KMS-11 (cell line): ENCODE measurements at regions not wholly inside any gene's neighbourhood (a gene's known extent, or its start where the extent isn't known, plus 50 kb on each side); places are given as distances from the start of the nearest gene placed in this dataset.

ENCODE experiments used
- H2AFZ ChIP-seq: fragments of 200-600 bp; sonication (generic); 2 replicates; pipeline ENCODE4 v1.6.1; 2016; ENCODE audit warnings: antibody characterized with exemption, mixed run types, low read depth
- H3K27ac ChIP-seq: fragments of 200-600 bp; sonication (generic); 2 replicates; pipeline ENCODE4 v1.6.1; 2016; ENCODE audit warnings: mild to moderate bottlenecking, mixed run types
- H3K27me3 ChIP-seq: fragments of 200-600 bp; sonication (generic); 2 replicates; pipeline ENCODE4 v1.6.1; 2017; ENCODE audit warnings: mild to moderate bottlenecking, low read depth, mixed run types, moderate library complexity; ENCODE audit not compliant: insufficient read depth
- H3K36me3 ChIP-seq: fragments of 200-600 bp; sonication (generic); 2 replicates; pipeline ENCODE4 v1.6.1; 2017; ENCODE audit warnings: mild to moderate bottlenecking, mixed run types; ENCODE audit not compliant: insufficient read depth
- H3K4me1 ChIP-seq: fragments of 200-600 bp; sonication (generic); 2 replicates; pipeline ENCODE4 v1.6.1; 2016; ENCODE audit warnings: mild to moderate bottlenecking, low read depth, mixed run types; ENCODE audit not compliant: poor library complexity, severe bottlenecking
- H3K4me2 ChIP-seq: fragments of 200-600 bp; sonication (generic); 2 replicates; pipeline ENCODE4 v1.7.0; 2016; ENCODE audit warnings: mild to moderate bottlenecking, mixed run types
- H3K4me3 ChIP-seq: fragments of 200-600 bp; sonication (generic); IDR thresholded peaks from 2 replicates; pipeline ENCODE4 v1.6.1; 2017; ENCODE audit warnings: low read depth, low read length, mixed read lengths; ENCODE audit not compliant: insufficient read depth
- H3K79me2 ChIP-seq: fragments of 200-600 bp; sonication (generic); 2 replicates; pipeline ENCODE4 v1.6.1; 2016; ENCODE audit warnings: low read depth, mixed run types; ENCODE audit not compliant: insufficient read depth
- H3K9ac ChIP-seq: fragments of 200-600 bp; sonication (generic); 2 replicates; pipeline ENCODE4 v1.6.1; 2016; ENCODE audit warnings: mild to moderate bottlenecking, mixed run types
- H4K20me1 ChIP-seq: fragments of 200-600 bp; sonication (generic); 2 replicates; pipeline ENCODE4 v1.6.1; 2016; ENCODE audit warnings: mild to moderate bottlenecking, mixed run types; ENCODE audit not compliant: insufficient read depth
- TF ChIP-seq, protein P1 (sequence below): fragments of 200-600 bp; sonication (generic); conservative IDR thresholded peaks from 2 replicates; pipeline ENCODE4 v1.6.1; 2017; ENCODE audit warnings: low read depth, mild to moderate bottlenecking, antibody characterized with exemption, low read length, moderate library complexity, mixed read lengths

DNA sequence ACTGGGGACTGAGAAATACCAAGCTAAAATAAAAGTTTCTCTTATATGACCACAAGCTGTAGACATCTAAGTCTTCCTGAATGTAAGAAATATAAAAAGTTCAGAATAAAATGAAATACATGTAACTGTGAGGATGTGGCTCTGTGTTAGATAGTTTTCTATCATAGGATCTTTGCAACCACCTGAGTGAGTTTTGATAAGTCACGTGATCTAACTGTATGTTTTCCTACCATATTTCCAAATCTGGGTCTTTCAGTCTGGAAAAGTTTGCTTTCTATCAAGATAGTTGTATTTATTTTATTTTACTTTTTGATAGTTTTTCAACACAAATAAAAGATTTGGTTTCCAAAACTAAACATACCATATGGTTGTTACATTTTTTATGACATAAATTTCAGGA is 1905.8 kb upstream of the ACO1 start:
- Histone ChIP-seq H2AFZ (no peak overlapping the region), H3K27ac (no peak overlapping the region), H3K27me3 (no peaks in the 10 kb centered on the region), H3K4me3 (no peak overlapping the region), H3K4me2 (no peak overlapping the region), H3K36me3 (no peaks in the 10 kb centered on the region), H3K4me1 (no peaks in the 10 kb centered on the region), H3K79me2 (no peaks in the 10 kb centered on the region), H4K20me1 (no peaks in the 10 kb centered on the region), H3K9ac (no peak overlapping the region)
- TF ChIP-seq, protein P1, sequence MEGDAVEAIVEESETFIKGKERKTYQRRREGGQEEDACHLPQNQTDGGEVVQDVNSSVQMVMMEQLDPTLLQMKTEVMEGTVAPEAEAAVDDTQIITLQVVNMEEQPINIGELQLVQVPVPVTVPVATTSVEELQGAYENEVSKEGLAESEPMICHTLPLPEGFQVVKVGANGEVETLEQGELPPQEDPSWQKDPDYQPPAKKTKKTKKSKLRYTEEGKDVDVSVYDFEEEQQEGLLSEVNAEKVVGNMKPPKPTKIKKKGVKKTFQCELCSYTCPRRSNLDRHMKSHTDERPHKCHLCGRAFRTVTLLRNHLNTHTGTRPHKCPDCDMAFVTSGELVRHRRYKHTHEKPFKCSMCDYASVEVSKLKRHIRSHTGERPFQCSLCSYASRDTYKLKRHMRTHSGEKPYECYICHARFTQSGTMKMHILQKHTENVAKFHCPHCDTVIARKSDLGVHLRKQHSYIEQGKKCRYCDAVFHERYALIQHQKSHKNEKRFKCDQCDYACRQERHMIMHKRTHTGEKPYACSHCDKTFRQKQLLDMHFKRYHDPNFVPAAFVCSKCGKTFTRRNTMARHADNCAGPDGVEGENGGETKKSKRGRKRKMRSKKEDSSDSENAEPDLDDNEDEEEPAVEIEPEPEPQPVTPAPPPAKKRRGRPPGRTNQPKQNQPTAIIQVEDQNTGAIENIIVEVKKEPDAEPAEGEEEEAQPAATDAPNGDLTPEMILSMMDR, result no peak

DNA sequence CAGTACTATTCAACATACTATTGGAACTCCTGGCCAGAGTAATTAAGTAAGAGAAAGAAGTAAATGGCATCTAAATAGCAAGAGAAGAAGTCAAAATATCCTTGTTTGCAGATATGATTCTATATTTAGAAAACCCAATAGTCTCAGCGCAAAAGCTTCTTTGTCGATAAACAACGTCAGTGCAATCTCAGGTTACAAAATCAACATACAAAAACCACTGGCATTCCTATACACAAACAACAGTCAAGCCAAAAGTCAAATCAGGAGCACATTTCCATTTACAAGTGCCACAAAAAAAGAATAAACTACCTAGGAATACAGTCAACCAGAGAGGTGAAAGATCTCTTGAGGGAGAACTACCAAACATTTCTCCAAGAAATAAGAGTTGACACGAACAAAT is 1901.9 kb upstream of the ACO1 start:
- Histone ChIP-seq H3K4me1 (no peaks in the 10 kb centered on the region), H2AFZ (no peak overlapping the region), H3K79me2 (no peaks in the 10 kb centered on the region), H3K36me3 (no peaks in the 10 kb centered on the region), H3K4me3 (no peak overlapping the region), H3K4me2 (no peak overlapping the region), H3K27ac (no peak overlapping the region), H3K9ac (no peak overlapping the region), H4K20me1 (no peaks in the 10 kb centered on the region), H3K27me3 (no peaks in the 10 kb centered on the region)
- TF ChIP-seq, protein P1, result no peak

DNA sequence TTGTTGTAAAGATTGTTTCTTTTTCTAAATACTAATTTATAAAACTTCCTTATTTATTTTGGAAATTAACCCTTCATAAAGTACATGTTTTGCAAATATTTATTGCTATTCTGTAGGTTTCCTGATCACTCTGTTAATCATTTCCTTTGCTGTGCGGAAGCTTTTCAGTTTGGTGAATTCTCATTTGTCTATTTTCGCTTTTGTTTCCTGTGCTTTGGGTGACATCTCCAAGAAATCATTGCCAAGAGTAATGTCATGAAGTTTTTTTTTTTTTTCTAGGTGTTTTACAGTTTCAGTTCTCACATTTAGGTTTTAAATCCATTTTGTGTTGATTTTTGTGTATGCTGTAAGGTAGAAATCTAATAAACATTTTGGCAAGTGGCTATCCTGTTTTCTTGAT is 1899.8 kb upstream of the ACO1 start:
- Histone ChIP-seq H2AFZ (no peak overlapping the region), H3K27me3 (no peaks in the 10 kb centered on the region), H3K79me2 (no peaks in the 10 kb centered on the region), H3K4me3 (no peak overlapping the region), H3K9ac (no peak overlapping the region), H4K20me1 (no peaks in the 10 kb centered on the region), H3K4me2 (no peak overlapping the region), H3K27ac (no peak overlapping the region), H3K36me3 (no peaks in the 10 kb centered on the region), H3K4me1 (no peaks in the 10 kb centered on the region)
- TF ChIP-seq, protein P1, result no peak

DNA sequence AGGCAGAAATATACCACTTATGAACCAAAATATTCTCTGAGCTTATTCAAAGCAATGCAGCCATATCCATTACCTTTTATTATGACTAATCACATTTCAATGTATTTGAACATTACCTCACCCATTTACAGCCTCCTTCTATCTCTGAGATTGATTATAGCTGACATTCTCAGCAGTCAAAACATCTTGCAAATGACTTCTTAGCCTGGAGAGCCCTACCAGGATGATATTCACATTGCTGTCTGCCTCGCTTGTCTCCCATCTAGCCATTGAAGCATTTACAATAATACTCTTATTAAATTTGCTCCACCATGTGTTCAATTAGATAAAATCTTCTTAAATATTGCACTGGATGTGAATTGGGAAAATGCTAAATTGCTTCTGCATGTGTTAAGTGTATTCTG is 1879.9 kb upstream of the ACO1 start:
- no peak overlapping the region for H2AFZ ChIP-seq
- no peaks in the 10 kb centered on the region for H3K27me3 ChIP-seq
- no peak overlapping the region for H3K4me3 ChIP-seq
- H3K9ac ChIP-seq, result no peak overlapping the region
- H3K79me2 ChIP-seq, result no peaks in the 10 kb centered on the region
- H3K4me1 ChIP-seq, result no peaks in the 10 kb centered on the region
- no peaks in the 10 kb centered on the region for H4K20me1 ChIP-seq
- no peaks in the 10 kb centered on the region for H3K36me3 ChIP-seq
- TF ChIP-seq, protein P1, result no peak
- no peak overlapping the region for H3K27ac ChIP-seq
- no peak overlapping the region for H3K4me2 ChIP-seq

DNA sequence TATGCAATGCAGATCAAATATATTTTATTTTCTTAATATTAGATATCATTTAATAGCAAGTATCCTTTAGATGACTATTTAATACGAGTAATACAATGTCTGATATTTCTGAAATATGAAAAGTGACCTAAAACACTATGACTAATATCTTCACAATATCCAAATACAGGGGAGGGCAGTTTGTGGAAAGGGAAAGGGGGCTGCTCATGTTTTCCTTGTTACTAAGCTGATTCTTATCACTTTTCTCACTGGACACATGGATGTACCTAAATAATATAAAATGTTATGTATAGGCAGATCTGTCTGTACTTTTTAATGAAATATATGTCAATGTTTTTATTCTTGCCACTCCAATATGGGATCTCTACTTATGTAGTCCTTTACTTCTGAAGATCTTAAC is 1879.1 kb upstream of the ACO1 start:
- Histone ChIP-seq H3K79me2 (no peaks in the 10 kb centered on the region), H3K4me3 (no peak overlapping the region), H3K9ac (no peak overlapping the region), H2AFZ (no peak overlapping the region), H3K36me3 (no peaks in the 10 kb centered on the region), H3K27me3 (no peaks in the 10 kb centered on the region), H3K4me1 (no peaks in the 10 kb centered on the region), H4K20me1 (no peaks in the 10 kb centered on the region), H3K27ac (no peak overlapping the region), H3K4me2 (no peak overlapping the region)
- TF ChIP-seq, protein P1, result no peak
